Retinal pigment epithelial cell (primary cell): ENCODE measurements at regions not wholly inside any gene's neighbourhood (a gene's known extent, or its start where the extent isn't known, plus 50 kb on each side); places are given as distances from the start of the nearest gene placed in this dataset.

Source experiments
- DNase-seq: peaks from one replicate; pipeline ENCODE4 v3.0.0-alpha.2; 2010; ENCODE audit warnings: low read depth
- H3K4me3 ChIP-seq: 2 replicates; pipeline ENCODE4 v1.5.1; 2011; ENCODE audit warnings: mild to moderate bottlenecking, low read length, control low read depth, moderate library complexity
- CTCF ChIP-seq: conservative IDR thresholded peaks from 2 replicates; pipeline ENCODE4 v1.5.1; 2011; ENCODE audit warnings: low read depth, low read length, control low read depth, inconsistent platforms

DNA sequence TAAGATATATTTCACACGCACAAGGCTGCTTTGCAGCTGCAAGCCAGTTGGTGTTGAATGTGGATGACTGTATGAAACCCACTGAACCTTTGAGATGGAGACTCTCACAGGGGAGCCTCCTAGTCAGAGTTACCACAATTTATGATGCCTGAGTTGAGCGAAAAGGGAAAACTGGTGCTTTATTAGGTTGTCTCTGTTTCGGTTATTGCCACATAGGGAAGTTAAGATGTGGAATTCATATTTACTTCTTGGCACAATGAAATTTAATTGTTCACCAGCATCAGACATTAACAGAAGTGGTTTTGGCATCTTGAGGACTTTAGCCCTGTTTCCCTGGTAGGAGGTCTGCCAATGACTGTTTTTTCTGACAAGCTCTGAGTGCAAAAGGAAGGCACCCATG lies 358.2 kb downstream of the SQOR start:
- no peak overlapping the region for H3K4me3 ChIP-seq
- DNase-seq: no peak
- TF ChIP-seq CTCF: no peak

- TF ChIP-seq CTCF: no peak
- no peak overlapping the region for H3K4me3 ChIP-seq
- no peak for DNase-seq
These were observed 358.7 kb downstream of the SQOR start for GRCh38 chr15:45993508-45993907.

- no peak for TF ChIP-seq CTCF
- H3K4me3 ChIP-seq: no peak overlapping the region
- DNase-seq: no peak
These were observed 361.0 kb downstream of the SQOR start for GRCh38 chr15:45995800-45996199.

DNA sequence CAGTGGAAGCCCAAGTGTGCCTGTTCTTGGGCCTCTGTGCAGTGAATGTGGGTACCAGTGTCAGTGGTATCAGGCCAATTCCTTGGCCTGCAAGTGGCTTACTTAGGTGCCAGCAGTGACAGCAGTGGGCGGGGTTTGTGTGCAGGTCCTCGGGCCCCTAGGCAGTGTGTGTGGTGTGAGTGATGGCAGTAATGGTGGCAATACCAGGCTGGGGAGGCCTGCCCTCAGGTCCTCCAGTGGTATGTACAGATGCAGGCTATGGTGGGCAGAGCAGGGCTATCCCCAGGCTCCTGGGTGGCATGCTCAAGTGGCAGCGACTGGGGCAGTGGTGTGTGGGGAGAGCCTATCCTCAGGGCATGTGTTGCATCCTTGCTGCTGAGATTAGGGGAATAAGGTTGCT lies 379.7 kb downstream of the SQOR start:
- no peak overlapping the region for H3K4me3 ChIP-seq
- TF ChIP-seq CTCF: no peak
- no peak for DNase-seq

DNA sequence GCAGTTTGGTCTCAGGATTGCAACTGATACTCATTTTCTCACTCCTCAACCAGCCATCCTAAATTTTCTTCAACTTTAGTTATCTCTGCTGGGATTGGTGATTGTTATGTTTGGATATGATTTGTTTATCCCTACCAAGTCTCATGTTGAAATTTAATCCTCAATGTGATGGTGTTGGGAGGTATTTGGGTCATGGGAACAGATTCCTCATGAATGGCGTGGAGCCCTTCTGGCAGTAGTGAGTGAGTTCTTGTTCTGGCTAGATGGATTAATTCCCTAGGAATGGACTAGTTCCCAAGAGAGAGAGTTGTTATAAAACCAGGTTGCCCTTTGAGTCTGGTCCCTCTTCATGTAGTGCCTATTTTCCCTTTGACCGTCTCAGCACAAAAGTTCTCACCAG lies 399.9 kb downstream of the SQOR start:
- no peak overlapping the region for H3K4me3 ChIP-seq
- no peak for TF ChIP-seq CTCF
- DNase-seq: no peak

- no peak for TF ChIP-seq CTCF
- no peak overlapping the region for H3K4me3 ChIP-seq
- DNase-seq: no peak
These were observed 404.9 kb downstream of the SQOR start for GRCh38 chr15:46039703-46040102.

GRCh38 chr15:46041905-46042304 lies 407.1 kb downstream of the SQOR start:
- no peak for DNase-seq
- no peak overlapping the region for H3K4me3 ChIP-seq
- TF ChIP-seq CTCF: no peak
